ENCODE measurements at regions not wholly inside any gene's neighbourhood (a gene's known extent, or its start where the extent isn't known, plus 50 kb on each side); places are given as distances from the start of the nearest gene placed in this dataset.

- CTCF ChIA-PET, result no interaction called here
- H3K27ac ChIP-seq, result no peak overlapping the region; the same call in 1 of the 2 replicates
These were observed 120.7 kb upstream of the ERCC6L2 start for GRCh38 chr9:95754533-95755420.

GRCh38 chr9:95753762-95754465 lies 121.6 kb upstream of the ERCC6L2 start:
- ChIA-PET POLR2A (ENCODE audit: low non-redundant PET) (no interaction called here), CTCF (interaction anchor here (0.6 kb wide), 2 partner anchors 8 to 624 kb away, joined by 3 to 4 read pairs; no protein-coding TSS in a partner anchor)
- no peak overlapping the region for H3K27ac ChIP-seq
- no peak for TF ChIP-seq CTCF (conservative IDR thresholded peaks at IDR 0.05; ENCODE audit: low read depth)
- no peak for DNase-seq (ENCODE audit: low spot score)

More at GRCh38 chr9:95754533-95755420, 120.7 kb upstream of the ERCC6L2 start:
- no peak for DNase-seq (ENCODE audit: low spot score)
- no peak for TF ChIP-seq CTCF (conservative IDR thresholded peaks at IDR 0.05; ENCODE audit: low read depth)
- POLR2A ChIA-PET (ENCODE audit: low non-redundant PET), result no interaction called here

- no peak overlapping the region for H3K27ac ChIP-seq
- POLR2A ChIA-PET (ENCODE audit: low non-redundant PET), result no interaction called here
- CTCF ChIA-PET, result interaction anchor here (0.6 to 0.9 kb wide), 3 partner anchors 17 to 480 kb away, joined by 3 to 4 read pairs (median 3); no protein-coding TSS in a partner anchor
- DNase-seq (ENCODE audit: low spot score), result no peak
- TF ChIP-seq CTCF (conservative IDR thresholded peaks at IDR 0.05; ENCODE audit: low read depth), result no peak
These were observed 123.3 kb upstream of the ERCC6L2 start for GRCh38 chr9:95752129-95752731.

- DNase-seq (ENCODE audit: low spot score), result no peak
- ChIA-PET CTCF (interaction anchor here (0.6 to 0.9 kb wide), 2 partner anchors 25 to 481 kb away, joined by 3 to 4 read pairs; no protein-coding TSS in a partner anchor), POLR2A (ENCODE audit: low non-redundant PET) (no interaction called here)
- TF ChIP-seq CTCF (conservative IDR thresholded peaks at IDR 0.05; ENCODE audit: low read depth), result no peak
- no peak overlapping the region for H3K27ac ChIP-seq
These were observed 124.0 kb upstream of the ERCC6L2 start for GRCh38 chr9:95751520-95751790.

GRCh38 chr9:95750725-95751519 lies 124.6 kb upstream of the ERCC6L2 start:
- ChIA-PET POLR2A (ENCODE audit: low non-redundant PET) (no interaction called here), CTCF (interaction anchor here (0.9 kb wide), 1 partner anchor 24 kb away, joined by 3 read pairs; no protein-coding TSS in a partner anchor)
- no peak overlapping the region for H3K27ac ChIP-seq
- DNase-seq (ENCODE audit: low spot score), result no peak
- TF ChIP-seq CTCF (conservative IDR thresholded peaks at IDR 0.05; ENCODE audit: low read depth), result no peak

GRCh38 chr9:95749493-95749892 lies 126.0 kb upstream of the ERCC6L2 start:
- DNase-seq (ENCODE audit: low spot score), result no peak
- no peak overlapping the region for H3K27ac ChIP-seq
- TF ChIP-seq CTCF (conservative IDR thresholded peaks at IDR 0.05; ENCODE audit: low read depth), result no peak
- ChIA-PET POLR2A (ENCODE audit: low non-redundant PET) (no interaction called here), CTCF (interaction anchor here (0.5 kb wide), 1 partner anchor 134 kb away, joined by 3 read pairs; no protein-coding TSS in a partner anchor)

Measured in RWPE1 (cell line).